ENCODE measurements at regions not wholly inside any gene's neighbourhood (a gene's known extent, or its start where the extent isn't known, plus 50 kb on each side); places are given as distances from the start of the nearest gene placed in this dataset.

DNA sequence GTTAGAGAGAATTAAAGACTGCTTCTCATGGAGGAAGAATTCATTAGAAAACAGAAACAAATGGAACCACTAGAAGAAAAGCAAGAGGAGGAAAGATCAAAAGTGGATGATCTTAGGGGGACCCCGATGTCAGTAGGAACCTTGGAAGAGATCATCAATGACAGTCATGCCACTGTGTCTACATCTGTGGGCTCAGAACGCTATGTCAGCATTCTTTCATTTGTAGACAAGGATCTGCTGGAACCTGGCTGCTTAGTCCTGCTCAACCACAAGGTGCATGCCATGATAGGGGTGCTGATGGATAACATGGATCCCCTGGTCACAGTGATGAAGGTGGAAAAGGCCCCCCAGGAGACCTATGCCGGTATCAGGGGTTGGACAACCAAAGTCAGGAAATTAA, 154.4 kb upstream of the CHRM2 start:
- no peaks in the 10 kb centered on the region for H3K36me3 Mint-ChIP-seq
- no peak overlapping the region for H3K27ac Mint-ChIP-seq
- H3K4me1 Mint-ChIP-seq: peaks cover 0 to 2% (median 0%) of the 10 kb centered on the region in 7 donors
- H3K4me1 ChIP-seq (ENCODE audit: control insufficient read depth in 2 of 2, insufficient read depth in 2 of 2, low read length in 2 of 2): no peaks in the 10 kb centered on the region
- intact Hi-C loops (cut with micrococcal nuclease): no loop called here
- no peak overlapping the region for H3K27ac ChIP-seq (ENCODE audit: low read depth, low read length)
- no peaks in the 10 kb centered on the region for H3K27me3 ChIP-seq (ENCODE audit: control insufficient read depth in 2 of 2, insufficient read depth in 2 of 2, low read length in 2 of 2)
- no peaks in the 10 kb centered on the region for H3K36me3 ChIP-seq (ENCODE audit: control insufficient read depth in 2 of 3, insufficient read depth in 3 of 3, low read length in 3 of 3)
- H3K9me3 ChIP-seq (ENCODE audit: control insufficient read depth in 2 of 3, low read length in 3 of 3): no peaks in the 10 kb centered on the region
- H3K27me3 Mint-ChIP-seq: no peaks in the 10 kb centered on the region
- H3K9me3 Mint-ChIP-seq: peaks cover 0 to 20% (median 4%) of the 10 kb centered on the region in 11 donors
- DNase-seq (no peak), ATAC-seq (no peak)
- CTCF ChIA-PET: no interaction called here
- no peak overlapping the region for H3K4me3 ChIP-seq (ENCODE audit: low read length)
- POLR2A ChIA-PET: no interaction called here
- H3K4me3 Mint-ChIP-seq: no peak overlapping the region

DNA sequence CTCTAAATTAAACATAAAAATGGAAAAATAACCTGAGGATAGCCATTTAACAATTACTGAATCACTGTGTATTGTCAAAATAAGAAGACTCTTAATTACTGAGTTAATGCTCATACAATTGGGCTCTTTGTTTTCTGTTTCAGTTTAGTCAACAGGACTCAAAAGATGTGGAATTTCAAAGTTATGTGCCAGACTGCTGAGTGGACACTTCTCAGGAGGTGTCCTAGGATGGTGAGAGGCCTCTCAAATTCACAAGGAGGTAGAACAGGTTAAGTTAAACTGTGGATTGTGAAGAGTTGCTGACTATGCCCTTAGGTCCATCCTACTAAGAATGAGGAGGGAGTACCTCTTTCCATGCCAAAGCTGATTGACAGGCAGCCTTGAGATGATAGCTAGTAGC, 157.7 kb upstream of the CHRM2 start:
- no peak for DNase-seq
- H3K27me3 Mint-ChIP-seq: no peaks in the 10 kb centered on the region
- Histone ChIP-seq H3K27ac (ENCODE audit: low read depth, low read length) (no peak overlapping the region), H3K4me1 (ENCODE audit: control insufficient read depth in 2 of 2, insufficient read depth in 2 of 2, low read length in 2 of 2) (no peaks in the 10 kb centered on the region), H3K27me3 (ENCODE audit: control insufficient read depth in 2 of 2, insufficient read depth in 2 of 2, low read length in 2 of 2) (no peaks in the 10 kb centered on the region), H3K9me3 (ENCODE audit: control insufficient read depth in 2 of 3, low read length in 3 of 3) (no peaks in the 10 kb centered on the region), H3K4me3 (ENCODE audit: low read length) (no peak overlapping the region), H3K36me3 (ENCODE audit: control insufficient read depth in 2 of 3, insufficient read depth in 3 of 3, low read length in 3 of 3) (no peaks in the 10 kb centered on the region)
- peaks cover 0 to 25% (median 3%) of the 10 kb centered on the region in 11 donors for H3K9me3 Mint-ChIP-seq
- no peak for ATAC-seq
- no peaks in the 10 kb centered on the region for H3K36me3 Mint-ChIP-seq
- intact Hi-C loops (cut with micrococcal nuclease): no loop called here
- peaks cover 0 to 2% (median 0%) of the 10 kb centered on the region in 7 donors for H3K4me1 Mint-ChIP-seq
- H3K27ac Mint-ChIP-seq: no peak overlapping the region
- no peak overlapping the region for H3K4me3 Mint-ChIP-seq
- CTCF ChIA-PET: no interaction called here
- POLR2A ChIA-PET: no interaction called here

DNA sequence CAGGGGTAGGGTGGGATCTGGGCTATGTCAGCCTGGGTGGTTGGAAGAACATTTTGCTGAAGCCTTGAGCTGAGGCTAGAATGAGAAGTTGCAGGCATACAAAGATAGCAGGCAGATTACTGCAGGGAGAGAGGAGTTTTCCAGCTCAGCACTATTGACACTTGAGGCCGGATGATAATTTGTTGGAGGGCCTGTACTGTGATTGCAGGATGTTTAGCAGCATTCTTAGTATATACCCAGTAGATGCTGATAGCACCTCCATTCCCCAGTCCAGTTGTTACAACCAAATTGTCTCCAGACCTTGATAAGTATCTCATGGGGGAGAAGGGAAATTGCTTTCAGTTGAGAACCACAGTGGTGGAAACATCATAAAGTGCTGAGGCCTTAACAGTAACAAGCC, 158.6 kb upstream of the CHRM2 start:
- CTCF ChIA-PET: no interaction called here
- Histone ChIP-seq H3K4me3 (ENCODE audit: low read length) (no peak overlapping the region), H3K4me1 (ENCODE audit: control insufficient read depth in 2 of 2, insufficient read depth in 2 of 2, low read length in 2 of 2) (no peaks in the 10 kb centered on the region), H3K36me3 (ENCODE audit: control insufficient read depth in 2 of 3, insufficient read depth in 3 of 3, low read length in 3 of 3) (no peaks in the 10 kb centered on the region), H3K27ac (ENCODE audit: low read depth, low read length) (no peak overlapping the region), H3K9me3 (ENCODE audit: control insufficient read depth in 2 of 3, low read length in 3 of 3) (no peaks in the 10 kb centered on the region), H3K27me3 (ENCODE audit: control insufficient read depth in 2 of 2, insufficient read depth in 2 of 2, low read length in 2 of 2) (no peaks in the 10 kb centered on the region)
- no peak overlapping the region for H3K27ac Mint-ChIP-seq
- H3K36me3 Mint-ChIP-seq: no peaks in the 10 kb centered on the region
- peaks cover 0 to 2% (median 0%) of the 10 kb centered on the region in 7 donors for H3K4me1 Mint-ChIP-seq
- POLR2A ChIA-PET: no interaction called here
- H3K9me3 Mint-ChIP-seq: peaks cover 0 to 30% (median 4%) of the 10 kb centered on the region in 11 donors
- DNase-seq: no peak
- ATAC-seq: no peak
- no peak overlapping the region for H3K4me3 Mint-ChIP-seq
- H3K27me3 Mint-ChIP-seq: no peaks in the 10 kb centered on the region
- intact Hi-C loops (cut with micrococcal nuclease): no loop called here

DNA sequence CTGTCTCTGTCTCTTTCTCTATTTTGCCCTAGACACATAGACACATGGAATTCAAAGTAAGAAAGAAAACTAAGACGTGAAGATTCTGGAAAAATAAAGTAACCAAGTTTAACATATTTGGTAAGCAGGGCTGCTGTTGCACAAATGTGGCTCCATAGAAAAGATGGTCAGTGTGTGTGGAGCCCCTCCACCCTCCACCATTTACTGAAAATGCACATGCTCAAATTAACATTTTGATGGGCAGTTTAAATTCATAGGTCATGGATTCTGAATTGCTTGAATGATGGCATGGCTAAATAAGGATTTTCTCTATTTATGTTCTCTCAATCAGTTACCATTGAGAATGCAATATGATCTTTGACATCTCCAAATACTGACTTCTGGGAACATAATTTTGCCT, 165.5 kb upstream of the CHRM2 start:
- DNase-seq: no peak
- H3K27me3 Mint-ChIP-seq: no peaks in the 10 kb centered on the region
- no peak for ATAC-seq
- H3K4me3 Mint-ChIP-seq: no peak overlapping the region
- H3K27ac Mint-ChIP-seq: no peak overlapping the region
- H3K27ac ChIP-seq (ENCODE audit: low read depth, low read length): no peak overlapping the region
- peaks cover 0 to 26% (median 0%) of the 10 kb centered on the region in 11 donors for H3K9me3 Mint-ChIP-seq
- H3K9me3 ChIP-seq (ENCODE audit: control insufficient read depth in 2 of 3, low read length in 3 of 3): no peaks in the 10 kb centered on the region
- no peaks in the 10 kb centered on the region for H3K4me1 ChIP-seq (ENCODE audit: control insufficient read depth in 2 of 2, insufficient read depth in 2 of 2, low read length in 2 of 2)
- POLR2A ChIA-PET: no interaction called here
- intact Hi-C loops (cut with micrococcal nuclease): no loop called here
- CTCF ChIA-PET: no interaction called here
- H3K36me3 ChIP-seq (ENCODE audit: control insufficient read depth in 2 of 3, insufficient read depth in 3 of 3, low read length in 3 of 3): no peaks in the 10 kb centered on the region
- no peak overlapping the region for H3K4me3 ChIP-seq (ENCODE audit: low read length)
- H3K36me3 Mint-ChIP-seq: no peaks in the 10 kb centered on the region
- no peaks in the 10 kb centered on the region for H3K4me1 Mint-ChIP-seq
- no peaks in the 10 kb centered on the region for H3K27me3 ChIP-seq (ENCODE audit: control insufficient read depth in 2 of 2, insufficient read depth in 2 of 2, low read length in 2 of 2)

- H3K27me3 Mint-ChIP-seq: no peaks in the 10 kb centered on the region
- H3K4me1 Mint-ChIP-seq: no peaks in the 10 kb centered on the region
- no peaks in the 10 kb centered on the region for H3K36me3 Mint-ChIP-seq
- H3K9me3 Mint-ChIP-seq: peaks cover 0 to 18% (median 0%) of the 10 kb centered on the region in 11 donors
- H3K4me3 Mint-ChIP-seq: no peak overlapping the region
- Histone ChIP-seq H3K36me3 (ENCODE audit: control insufficient read depth in 2 of 3, insufficient read depth in 3 of 3, low read length in 3 of 3) (no peaks in the 10 kb centered on the region), H3K27me3 (ENCODE audit: control insufficient read depth in 2 of 2, insufficient read depth in 2 of 2, low read length in 2 of 2) (no peaks in the 10 kb centered on the region), H3K9me3 (ENCODE audit: control insufficient read depth in 2 of 3, low read length in 3 of 3) (no peaks in the 10 kb centered on the region), H3K4me1 (ENCODE audit: control insufficient read depth in 2 of 2, insufficient read depth in 2 of 2, low read length in 2 of 2) (no peaks in the 10 kb centered on the region), H3K4me3 (ENCODE audit: low read length) (no peak overlapping the region), H3K27ac (ENCODE audit: low read depth, low read length) (no peak overlapping the region)
- no peak for ATAC-seq
- no peak for DNase-seq
- intact Hi-C loops (cut with micrococcal nuclease): no loop called here
- H3K27ac Mint-ChIP-seq: no peak overlapping the region
- ChIA-PET CTCF (no interaction called here), POLR2A (no interaction called here)
These were observed 169.5 kb upstream of the CHRM2 start for GRCh38 chr7:136698977-136699376.

DNA sequence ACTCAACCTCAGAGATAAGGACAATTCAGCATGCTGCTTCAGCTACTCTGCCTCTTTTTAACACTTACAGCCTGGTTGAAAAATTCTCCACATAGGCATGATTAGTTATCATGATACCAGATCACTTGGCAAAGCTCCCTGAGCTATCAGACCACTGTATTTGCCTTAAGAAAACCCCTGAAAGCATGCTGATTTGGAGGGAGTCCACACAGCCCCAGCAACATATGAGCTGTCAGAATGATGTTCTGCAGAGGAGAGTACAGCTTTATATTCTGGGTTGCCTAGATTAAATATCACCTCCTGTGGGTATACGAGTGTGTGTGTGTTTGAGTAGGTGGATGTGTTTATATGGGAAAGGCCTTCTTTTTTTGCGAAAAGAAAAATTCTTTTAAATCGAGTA, 170.2 kb upstream of the CHRM2 start:
- H3K27me3 Mint-ChIP-seq: no peaks in the 10 kb centered on the region
- intact Hi-C loops (cut with micrococcal nuclease): no loop called here
- ATAC-seq (no peak), DNase-seq (no peak)
- H3K9me3 Mint-ChIP-seq: peaks cover 0 to 20% (median 0%) of the 10 kb centered on the region in 11 donors
- H3K4me1 ChIP-seq (ENCODE audit: control insufficient read depth in 2 of 2, insufficient read depth in 2 of 2, low read length in 2 of 2): no peaks in the 10 kb centered on the region
- H3K36me3 Mint-ChIP-seq: no peaks in the 10 kb centered on the region
- H3K9me3 ChIP-seq (ENCODE audit: control insufficient read depth in 2 of 3, low read length in 3 of 3): no peaks in the 10 kb centered on the region
- H3K27ac Mint-ChIP-seq: no peak overlapping the region
- H3K36me3 ChIP-seq (ENCODE audit: control insufficient read depth in 2 of 3, insufficient read depth in 3 of 3, low read length in 3 of 3): no peaks in the 10 kb centered on the region
- H3K4me1 Mint-ChIP-seq: no peaks in the 10 kb centered on the region
- ChIA-PET CTCF (no interaction called here), POLR2A (no interaction called here)
- H3K4me3 Mint-ChIP-seq: no peak overlapping the region
- H3K27ac ChIP-seq (ENCODE audit: low read depth, low read length): no peak overlapping the region
- no peaks in the 10 kb centered on the region for H3K27me3 ChIP-seq (ENCODE audit: control insufficient read depth in 2 of 2, insufficient read depth in 2 of 2, low read length in 2 of 2)
- no peak overlapping the region for H3K4me3 ChIP-seq (ENCODE audit: low read length)

DNA sequence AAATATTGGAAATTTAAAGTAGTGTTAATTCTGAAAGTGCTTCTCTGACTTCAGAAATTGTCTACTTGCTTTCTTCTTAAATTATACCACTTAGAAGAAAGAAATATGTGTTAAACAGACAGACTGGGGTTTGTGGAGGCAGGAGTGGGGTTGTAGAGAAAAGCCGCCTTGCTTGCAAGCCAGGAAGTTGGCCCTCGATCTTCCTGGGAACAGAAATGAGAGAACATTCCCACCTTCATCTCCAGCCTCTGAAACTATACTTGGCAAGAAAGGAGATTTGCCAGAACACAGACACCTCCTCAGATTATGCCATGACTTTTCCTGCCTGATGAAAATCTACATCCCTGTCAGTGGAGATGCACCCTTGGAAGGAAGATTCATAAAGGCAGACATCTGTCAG, 171.2 kb upstream of the CHRM2 start:
- POLR2A ChIA-PET: no interaction called here
- ATAC-seq: no peak
- Mint-ChIP-seq H3K36me3 (no peaks in the 10 kb centered on the region), H3K27me3 (no peaks in the 10 kb centered on the region), H3K4me1 (no peaks in the 10 kb centered on the region), H3K27ac (no peak overlapping the region), H3K9me3 (peaks cover 0 to 16% (median 0%) of the 10 kb centered on the region in 11 donors), H3K4me3 (no peak overlapping the region)
- no peaks in the 10 kb centered on the region for H3K4me1 ChIP-seq (ENCODE audit: control insufficient read depth in 2 of 2, insufficient read depth in 2 of 2, low read length in 2 of 2)
- no peaks in the 10 kb centered on the region for H3K36me3 ChIP-seq (ENCODE audit: control insufficient read depth in 2 of 3, insufficient read depth in 3 of 3, low read length in 3 of 3)
- no peak overlapping the region for H3K4me3 ChIP-seq (ENCODE audit: low read length)
- DNase-seq: no peak
- H3K9me3 ChIP-seq (ENCODE audit: control insufficient read depth in 2 of 3, low read length in 3 of 3): no peaks in the 10 kb centered on the region
- H3K27me3 ChIP-seq (ENCODE audit: control insufficient read depth in 2 of 2, insufficient read depth in 2 of 2, low read length in 2 of 2): no peaks in the 10 kb centered on the region
- CTCF ChIA-PET: no interaction called here
- intact Hi-C loops (cut with micrococcal nuclease): no loop called here
- H3K27ac ChIP-seq (ENCODE audit: low read depth, low read length): no peak overlapping the region
